ENCODE measurements at regions not wholly inside any gene's neighbourhood (a gene's known extent, or its start where the extent isn't known, plus 50 kb on each side); places are given as distances from the start of the nearest gene placed in this dataset.
A peak's percentile ranks its signal among the peaks of the same experiment; 100 is the strongest.

GRCh38 chr18:57991552-57991951 lies 52.5 kb upstream of the NEDD4L start:
- no peak for DNase-seq (ENCODE audit: low read depth in 2 of 2)

GRCh38 chr18:57989536-57989935 lies 54.5 kb upstream of the NEDD4L start:
- DNase-seq (ENCODE audit: low read depth in 2 of 2) = no peak

- DNase-seq (ENCODE audit: low read depth in 2 of 2) = no peak
These were observed 59.4 kb upstream of the NEDD4L start for GRCh38 chr18:57984490-57985115.

GRCh38 chr18:57983965-57984364 lies 60.1 kb upstream of the NEDD4L start:
- DNase-seq (ENCODE audit: low read depth in 2 of 2) = no peak

- DNase-seq (ENCODE audit: low read depth in 2 of 2) = no peak
These were observed 60.6 kb upstream of the NEDD4L start for GRCh38 chr18:57983472-57983871.

GRCh38 chr18:57982372-57983021 lies 61.5 kb upstream of the NEDD4L start:
- DNase-seq (ENCODE audit: low read depth in 2 of 2) = no peak

GRCh38 chr18:57981308-57982028 lies 62.6 kb upstream of the NEDD4L start:
- DNase-seq (ENCODE audit: low read depth in 2 of 2) = no peak

GRCh38 chr18:57980573-57981307 lies 63.3 kb upstream of the NEDD4L start:
- DNase-seq (ENCODE audit: low read depth in 2 of 2) = no peak

GRCh38 chr18:57976230-57976773 lies 67.7 kb upstream of the NEDD4L start:
- no peak for DNase-seq (ENCODE audit: low read depth in 2 of 2)

- no peak for DNase-seq (ENCODE audit: low read depth in 2 of 2)
These were observed 68.2 kb upstream of the NEDD4L start for GRCh38 chr18:57975805-57976204.

- no peak for DNase-seq (ENCODE audit: low read depth in 2 of 2)
These were observed 69.3 kb upstream of the NEDD4L start for GRCh38 chr18:57974585-57975265.

- no peak for DNase-seq (ENCODE audit: low read depth in 2 of 2)
These were observed 70.1 kb upstream of the NEDD4L start for GRCh38 chr18:57973889-57974288.

GRCh38 chr18:57970356-57971095 lies 73.5 kb upstream of the NEDD4L start:
- DNase-seq (ENCODE audit: low read depth in 2 of 2) = no peak

GRCh38 chr18:57969824-57970223 lies 74.2 kb upstream of the NEDD4L start:
- no peak for DNase-seq (ENCODE audit: low read depth in 2 of 2)

GRCh38 chr18:57965246-57965645 lies 78.8 kb upstream of the NEDD4L start:
- no peak for DNase-seq (ENCODE audit: low read depth in 2 of 2)

- DNase-seq (ENCODE audit: low read depth in 2 of 2) = no peak
These were observed 82.0 kb upstream of the NEDD4L start for GRCh38 chr18:57961876-57962505.

- DNase-seq (ENCODE audit: low read depth in 2 of 2) = no peak
These were observed 82.6 kb upstream of the NEDD4L start for GRCh38 chr18:57961411-57961810.

- DNase-seq (ENCODE audit: low read depth in 2 of 2) = peak in 1 of 2 experiments; percentile 5
These were observed 84.7 kb upstream of the NEDD4L start for GRCh38 chr18:57959278-57959677.

- no peak for DNase-seq (ENCODE audit: low read depth in 2 of 2)
These were observed 86.8 kb upstream of the NEDD4L start for GRCh38 chr18:57957210-57957609.

- no peak for DNase-seq (ENCODE audit: low read depth in 2 of 2)
These were observed 87.5 kb upstream of the NEDD4L start for GRCh38 chr18:57956491-57956890.

All from fibroblast of skin of left biceps (primary cell).